OCI-LY1 (cell line): ENCODE measurements at regions not wholly inside any gene's neighbourhood (a gene's known extent, or its start where the extent isn't known, plus 50 kb on each side); places are given as distances from the start of the nearest gene placed in this dataset.

ENCODE experiments used
- H2AFZ ChIP-seq: fragments of 200-600 bp; sonication (generic), shearing (Covaris generic); 2 replicates; pipeline ENCODE4 v1.6.0; 2014; ENCODE audit warnings: antibody characterized with exemption, mild to moderate bottlenecking, low read length
- H3F3A ChIP-seq: fragments of 200-600 bp; sonication (generic), shearing (Covaris generic); 2 replicates; pipeline ENCODE4 v1.6.0; 2014; ENCODE audit warnings: mild to moderate bottlenecking, antibody characterized with exemption, low read length, moderate library complexity; ENCODE audit not compliant: insufficient read depth
- H3K27ac ChIP-seq: fragments of 200-600 bp; sonication (generic); 2 replicates; pipeline ENCODE4 v1.5.1; 2014; ENCODE audit warnings: low read length, mixed run types, mild to moderate bottlenecking, low read depth; ENCODE audit not compliant: poor library complexity, severe bottlenecking
- H3K27me3 ChIP-seq: fragments of 200-600 bp; sonication (generic); 2 replicates; pipeline ENCODE4 v1.6.0; 2014; ENCODE audit warnings: antibody characterized with exemption, mild to moderate bottlenecking, low read length, moderate library complexity; ENCODE audit not compliant: insufficient read depth
- H3K36me3 ChIP-seq: fragments of 200-600 bp; sonication (generic); 2 replicates; pipeline ENCODE4 v1.6.1; 2014; ENCODE audit warnings: mild to moderate bottlenecking, antibody characterized with exemption, low read length, moderate library complexity, mixed read lengths; ENCODE audit not compliant: insufficient read depth
- H3K4me1 ChIP-seq: fragments of 200-600 bp; sonication (generic); 2 replicates; pipeline ENCODE4 v1.5.1; 2014; ENCODE audit warnings: mild to moderate bottlenecking, low read length, moderate library complexity; ENCODE audit not compliant: insufficient read depth, severe bottlenecking
- H3K4me2 ChIP-seq: fragments of 200-600 bp; sonication (generic), shearing (Covaris generic); 2 replicates; pipeline ENCODE4 v1.6.1; 2014; ENCODE audit warnings: low read length
- H3K4me3 ChIP-seq: fragments of 200-600 bp; sonication (generic); 2 replicates; pipeline ENCODE4 v1.5.1; 2014; ENCODE audit warnings: low read length, low read depth, mild to moderate bottlenecking, mixed read lengths; ENCODE audit not compliant: poor library complexity, severe bottlenecking
- H3K79me2 ChIP-seq: fragments of 200-600 bp; shearing (Covaris generic); 2 replicates; pipeline ENCODE4 v1.6.1; 2016; ENCODE audit warnings: mixed run types, low read length, mixed read lengths; ENCODE audit not compliant: insufficient read depth
- H3K9ac ChIP-seq: fragments of 200-600 bp; sonication (generic), shearing (Covaris generic); 2 replicates; pipeline ENCODE4 v1.6.1; 2014; ENCODE audit warnings: mild to moderate bottlenecking, low read length, mixed read lengths
- H3K9me2 ChIP-seq: fragments of 200-600 bp; sonication (generic), shearing (Covaris generic); 2 replicates; pipeline ENCODE4 v1.6.1; 2014; ENCODE audit warnings: low read depth, mild to moderate bottlenecking, low read length, mixed read lengths
- H3K9me3 ChIP-seq: fragments of 200-600 bp; shearing (Covaris generic); 2 replicates; pipeline ENCODE4 v1.6.1; 2014; ENCODE audit warnings: low read length, mixed read lengths
- H4K20me1 ChIP-seq: fragments of 200-600 bp; sonication (generic), shearing (Covaris generic); 2 replicates; pipeline ENCODE4 v1.6.0; 2016; ENCODE audit warnings: mild to moderate bottlenecking, low read length; ENCODE audit not compliant: insufficient read depth
- CTCF ChIP-seq: fragments of 200-600 bp; sonication (generic), shearing (Covaris generic); IDR thresholded peaks from 2 replicates; pipeline ENCODE4 v1.5.1; 2017; ENCODE audit warnings: mild to moderate bottlenecking, antibody characterized with exemption, low read length, moderate library complexity, mixed read lengths
- EZH2 ChIP-seq: fragments of 200-600 bp; sonication (generic), shearing (Covaris generic); IDR thresholded peaks from 2 replicates; pipeline ENCODE4 v1.8.0; 2017; ENCODE audit warnings: borderline replicate concordance, mixed run types, mild to moderate bottlenecking, antibody characterized with exemption, low read length, moderate library complexity, mixed read lengths

DNA sequence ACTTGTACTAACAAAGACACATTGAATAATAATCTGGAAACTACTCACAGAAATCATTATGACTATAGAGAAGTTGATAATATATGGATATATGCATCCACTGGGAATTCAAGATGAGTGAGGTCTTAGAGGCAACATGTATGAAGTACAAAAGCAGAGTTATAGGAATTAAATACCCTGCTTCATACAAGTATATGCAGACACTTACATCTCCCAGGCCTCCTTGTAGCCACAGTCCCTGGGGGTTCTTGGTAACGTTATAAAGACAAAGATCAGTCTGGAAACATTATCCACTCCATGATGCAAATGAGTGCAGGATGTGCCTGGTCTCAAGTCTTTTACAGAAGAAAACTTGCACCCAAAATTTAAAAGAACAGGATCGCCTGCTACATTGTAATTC lies 92.4 kb upstream of the ANXA1 start:
- H3K9me3 ChIP-seq, result no peaks in the 10 kb centered on the region
- TF ChIP-seq EZH2 (no peak), CTCF (no peak)
- H3K27ac ChIP-seq, result no peak overlapping the region
- no peaks in the 10 kb centered on the region for H3K4me1 ChIP-seq
- H4K20me1 ChIP-seq, result no peaks in the 10 kb centered on the region
- H3K36me3 ChIP-seq, result no peaks in the 10 kb centered on the region
- no peaks in the 10 kb centered on the region for H3K27me3 ChIP-seq
- H3K9me2 ChIP-seq, result no peaks in the 10 kb centered on the region
- no peak overlapping the region for H3K4me3 ChIP-seq
- H3F3A ChIP-seq, result no peaks in the 10 kb centered on the region
- no peak overlapping the region for H3K9ac ChIP-seq
- H3K4me2 ChIP-seq, result no peak overlapping the region
- no peaks in the 10 kb centered on the region for H3K79me2 ChIP-seq
- H2AFZ ChIP-seq, result no peak overlapping the region

DNA sequence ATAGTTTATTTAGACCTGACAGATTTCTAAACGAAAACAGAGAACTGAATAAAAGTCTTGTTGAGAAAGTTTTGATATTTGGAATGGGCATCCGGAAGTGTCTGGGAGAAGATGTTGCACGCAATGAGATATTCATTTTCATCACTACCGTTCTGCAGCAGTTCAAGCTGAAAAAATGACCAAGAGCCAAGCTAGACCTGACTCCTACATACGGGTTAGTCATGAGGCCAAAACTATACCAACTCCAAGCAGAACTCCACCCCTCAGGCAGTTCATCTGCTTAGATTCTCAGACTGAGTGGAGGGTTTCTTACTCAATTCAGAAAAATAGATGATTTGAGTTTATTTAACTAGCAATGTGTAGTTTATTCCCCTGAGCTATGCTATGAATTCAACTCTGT lies 95.4 kb upstream of the ANXA1 start:
- Histone ChIP-seq H3K4me2 (no peak overlapping the region), H3K79me2 (no peaks in the 10 kb centered on the region), H3K36me3 (no peaks in the 10 kb centered on the region), H3K9me2 (no peaks in the 10 kb centered on the region), H3F3A (no peaks in the 10 kb centered on the region), H3K27ac (no peak overlapping the region), H2AFZ (no peak overlapping the region), H3K9me3 (no peaks in the 10 kb centered on the region), H4K20me1 (no peaks in the 10 kb centered on the region), H3K4me1 (no peaks in the 10 kb centered on the region), H3K4me3 (no peak overlapping the region), H3K9ac (no peak overlapping the region), H3K27me3 (no peaks in the 10 kb centered on the region)
- TF ChIP-seq EZH2, result no peak
- no peak for TF ChIP-seq CTCF

GRCh38 chr9:73054091-73054490 lies 97.6 kb upstream of the ANXA1 start:
- H3K4me1 ChIP-seq, result no peaks in the 10 kb centered on the region

More at GRCh38 chr9:73054091-73054490, 97.6 kb upstream of the ANXA1 start:
- no peak overlapping the region for H2AFZ ChIP-seq
- no peaks in the 10 kb centered on the region for H3K27me3 ChIP-seq
- no peaks in the 10 kb centered on the region for H3K9me3 ChIP-seq
- H4K20me1 ChIP-seq, result no peaks in the 10 kb centered on the region
- no peaks in the 10 kb centered on the region for H3K79me2 ChIP-seq
- no peak for TF ChIP-seq EZH2
- no peak for TF ChIP-seq CTCF
- no peak overlapping the region for H3K9ac ChIP-seq
- H3K9me2 ChIP-seq, result no peaks in the 10 kb centered on the region
- no peak overlapping the region for H3K27ac ChIP-seq
- H3K4me2 ChIP-seq, result no peak overlapping the region
- H3F3A ChIP-seq, result no peaks in the 10 kb centered on the region
- H3K36me3 ChIP-seq, result no peaks in the 10 kb centered on the region
- no peak overlapping the region for H3K4me3 ChIP-seq
